A549 (cell line): ENCODE measurements at regions not wholly inside any gene's neighbourhood (a gene's known extent, or its start where the extent isn't known, plus 50 kb on each side); places are given as distances from the start of the nearest gene placed in this dataset.

ENCODE experiments used
- ATAC-seq, 2 experiments: fragments of 200-7000 bp in 1 of 2; fragments of >200 bp in 1 of 2; cut with Nextera tagmentation in 1 of 2; cut with Tn5 transposase in 1 of 2; 3 replicates each; pipeline versions ENCODE4 v1.8.0 to v1.9.1; 2018 to 2020; ENCODE audit warnings: mild to moderate bottlenecking in 1 of 2, moderate library complexity in 1 of 2
- CTCF ChIA-PET: fragments of 300-600 bp; sonication (Branson Sonifier 250); formaldehyde crosslinking; extraction: SDS; loops from one replicate; lab custom pipeline; 2021; ENCODE audit warnings: antibody characterized with exemption, inconsistent platforms; lab: Yijun Ruan, JAX
- POLR2A ChIA-PET: fragments of 350-600 bp; formaldehyde crosslinking; extraction: SDS; loops from one replicate; lab custom pipeline; 2021; ENCODE audit warnings: antibody characterized with exemption, inconsistent platforms; lab: Yijun Ruan, JAX
- DNase-seq, 2 experiments: peaks; one replicate each; pipeline versions ENCODE4 v3.0.0 to v3.0.0-alpha.2; 2011 to 2016; ENCODE audit warnings: low read depth in 1 of 2, low spot score in 1 of 2
- FAIRE-seq: peaks from 2 replicates; lab custom pipeline; 2011; peaks lifted over from hg19 to GRCh38; lab: Jason Lieb, UNC
- H3K27ac ChIP-seq, 2 experiments: fragments of >200 bp; sonication (Bioruptor Twin); formaldehyde crosslinking; 3 replicates each; pipeline ENCODE4 v1.5.1; 2016 to 2017
- H3K4me1 ChIP-seq: fragments of >200 bp; sonication (Bioruptor Twin); formaldehyde crosslinking; 3 replicates; pipeline ENCODE4 v1.6.1; 2016
- H3K4me2 ChIP-seq: fragments of >200 bp; sonication (Bioruptor Twin); formaldehyde crosslinking; 3 replicates; pipeline ENCODE4 v1.6.1; 2016
- H3K4me3 ChIP-seq: fragments of >200 bp; sonication (Bioruptor Twin); formaldehyde crosslinking; 3 replicates; pipeline ENCODE4 v1.5.1; 2016
- H3K9me3 ChIP-seq: fragments of >200 bp; sonication (Bioruptor Twin); formaldehyde crosslinking; 3 replicates; pipeline ENCODE4 v1.6.1; 2016
- ATOH8 ChIP-seq: fragments of 250-450 bp; sonication (Bioruptor Pico); IDR thresholded peaks from 2 replicates; pipeline ENCODE4 v1.5.0; 2020; ENCODE audit warnings: low read depth, mild to moderate bottlenecking, moderate library complexity
- BCL3 ChIP-seq: fragments of >200 bp; sonication (Bioruptor Twin); formaldehyde crosslinking; IDR thresholded peaks from 3 replicates; pipeline ENCODE4 v1.6.1; 2016
- CBX2 ChIP-seq: fragments of 200-600 bp; sonication (generic); IDR thresholded peaks from 2 replicates; pipeline ENCODE4 v1.6.1; 2016; ENCODE audit warnings: low read depth, mild to moderate bottlenecking, borderline replicate concordance
- CHD2 ChIP-seq: fragments of 150-350 bp; IDR thresholded peaks from 2 replicates; pipeline ENCODE4 v1.6.1; 2014; ENCODE audit warnings: low read length; ENCODE audit not compliant: partially characterized antibody
- CHD4 ChIP-seq: fragments of 200-600 bp; sonication (generic); IDR thresholded peaks from 2 replicates; pipeline ENCODE4 v1.6.1; 2016; ENCODE audit warnings: antibody characterized with exemption, mild to moderate bottlenecking, borderline replicate concordance
- ESRRA ChIP-seq: fragments of 150-350 bp; IDR thresholded peaks from 2 replicates; pipeline ENCODE4 v1.6.1; 2014; ENCODE audit warnings: mild to moderate bottlenecking, low read length, borderline replicate concordance
- FOXS1 ChIP-seq: fragments of 250-450 bp; sonication (Bioruptor Pico); IDR thresholded peaks from 2 replicates; pipeline ENCODE4 v1.5.0; 2020; ENCODE audit warnings: mild to moderate bottlenecking, moderate library complexity
- HEYL ChIP-seq: fragments of 250-450 bp; sonication (Bioruptor Pico); IDR thresholded peaks from 2 replicates; pipeline ENCODE4 v1.8.0; 2021; ENCODE audit warnings: mild to moderate bottlenecking, moderate library complexity
- HMGXB4 ChIP-seq: fragments of 250-450 bp; sonication (Bioruptor Pico); IDR thresholded peaks from 2 replicates; pipeline ENCODE4 v1.5.0; 2021; ENCODE audit warnings: mild to moderate bottlenecking, moderate library complexity, borderline replicate concordance
- JUN ChIP-seq, 2 experiments: fragments of >200 bp; sonication (Bioruptor Twin); formaldehyde crosslinking; IDR thresholded peaks; 2 replicates in 1 of 2; 3 replicates in 1 of 2; pipeline ENCODE4 v1.6.1; 2016 to 2017
- KDM1A ChIP-seq: fragments of 200-600 bp; sonication (generic); IDR thresholded peaks from 2 replicates; pipeline ENCODE4 v1.6.1; 2016; ENCODE audit warnings: low read depth, mild to moderate bottlenecking
- KDM5A ChIP-seq: fragments of 200-600 bp; sonication (generic); IDR thresholded peaks from 2 replicates; pipeline ENCODE4 v1.6.1; 2016; ENCODE audit warnings: antibody characterized with exemption, mild to moderate bottlenecking
- MAFK ChIP-seq: fragments of 450-650 bp; IDR thresholded peaks from 2 replicates; pipeline ENCODE4 v1.6.1; 2014; ENCODE audit not compliant: partially characterized antibody
- MYC ChIP-seq: IDR thresholded peaks from 2 replicates; pipeline ENCODE4 v1.6.1; 2012; ENCODE audit warnings: mild to moderate bottlenecking, inconsistent platforms, low read length, improper control_type of control experiment, borderline replicate concordance
- NPAS2 ChIP-seq: fragments of 250-450 bp; sonication (Bioruptor Pico); IDR thresholded peaks from 2 replicates; pipeline ENCODE4 v1.8.0; 2022; ENCODE audit warnings: mild to moderate bottlenecking, moderate library complexity, borderline replicate concordance
- NR3C1 ChIP-seq: fragments of >200 bp; sonication (Bioruptor Twin); formaldehyde crosslinking; IDR thresholded peaks from 3 replicates; pipeline ENCODE4 v1.6.1; 2017
- PBX3 ChIP-seq: IDR thresholded peaks from 2 replicates; pipeline ENCODE4 v1.6.1; 2012
- PHF8 ChIP-seq: fragments of 200-600 bp; sonication (generic); IDR thresholded peaks from 2 replicates; pipeline ENCODE4 v1.6.1; 2016; ENCODE audit warnings: low read depth, mild to moderate bottlenecking, antibody characterized with exemption, moderate library complexity, borderline replicate concordance
- RAD21 ChIP-seq, 2 experiments: fragments of >200 bp in 1 of 2; sonication (Bioruptor Twin) in 1 of 2; formaldehyde crosslinking in 1 of 2; IDR thresholded peaks in 1 of 2; conservative IDR thresholded peaks in 1 of 2; 2 replicates in 1 of 2; 3 replicates in 1 of 2; pipeline ENCODE4 v1.6.1; 2012 to 2018; ENCODE audit warnings: inconsistent platforms in 1 of 2
- RCOR1 ChIP-seq: fragments of 150-350 bp; IDR thresholded peaks from 2 replicates; pipeline ENCODE4 v1.6.1; 2014; ENCODE audit warnings: antibody characterized with exemption, low read length, low read depth
- RNF2 ChIP-seq: fragments of 200-600 bp; sonication (generic); IDR thresholded peaks from 2 replicates; pipeline ENCODE4 v1.6.1; 2016; ENCODE audit warnings: low read depth, mild to moderate bottlenecking, antibody characterized with exemption, moderate library complexity, borderline replicate concordance
- SMC3 ChIP-seq: fragments of >200 bp; sonication (Bioruptor Twin); formaldehyde crosslinking; IDR thresholded peaks from 3 replicates; pipeline ENCODE4 v1.6.1; 2018; ENCODE audit warnings: inconsistent platforms
- TFCP2L1 ChIP-seq: fragments of 250-450 bp; sonication (Bioruptor Pico); IDR thresholded peaks from 2 replicates; pipeline ENCODE4 v1.5.0; 2021; ENCODE audit warnings: mild to moderate bottlenecking
- ZNF302 ChIP-seq: fragments of 250-450 bp; sonication (Bioruptor Pico); IDR thresholded peaks from 2 replicates; pipeline ENCODE4 v1.9.0; 2021; ENCODE audit warnings: inconsistent platforms, mild to moderate bottlenecking, moderate library complexity
- ZSCAN20 ChIP-seq: fragments of 250-450 bp; sonication (Bioruptor Pico); IDR thresholded peaks from 2 replicates; pipeline ENCODE4 v1.8.0; 2022; ENCODE audit warnings: mild to moderate bottlenecking, moderate library complexity
- WGBS: methylation state at CpG from one replicate; pipeline ENCODE4 v1.1.6; 2017; ENCODE audit errors: missing lambda C conversion rate; 5-methylcytosine and 5-hydroxymethylcytosine counted together

- DNase-seq = no peak
- Histone ChIP-seq H3K27ac (no peak overlapping the region), H3K4me1 (no peaks in the 10 kb centered on the region), H3K9me3 (no peaks in the 10 kb centered on the region), H3K4me3 (no peak overlapping the region), H3K4me2 (no peak overlapping the region)
- ChIA-PET CTCF (no interaction called here), POLR2A (no interaction called here)
- no peak for FAIRE-seq
- TF ChIP-seq NPAS2 (CRISPR knock-in tag) = no peak
- TF ChIP-seq HMGXB4 = no peak
- no peak for TF ChIP-seq HEYL (CRISPR knock-in tag)
- TF ChIP-seq CHD2 = no peak
- TF ChIP-seq RAD21 (conservative IDR thresholded peaks at IDR 0.05 in 1 of 2, IDR thresholded peaks at IDR 0.05 in 1 of 2) = no peak
- TF ChIP-seq RNF2 = no peak
- no peak for TF ChIP-seq MAFK
- WGBS = 29% methylated on average over 3 of the region's 3 CpGs
- no peak for ATAC-seq
These were observed 287.4 kb downstream of the HTR1A start for GRCh38 chr5:63674881-63675280.

GRCh38 chr5:63655043-63655442 lies 307.2 kb downstream of the HTR1A start:
- no peak for FAIRE-seq
- Histone ChIP-seq H3K27ac (no peak overlapping the region), H3K4me1 (no peaks in the 10 kb centered on the region), H3K4me3 (no peak overlapping the region), H3K4me2 (no peak overlapping the region), H3K9me3 (no peaks in the 10 kb centered on the region)
- 7% methylated on average over 1 of the region's 1 CpG for WGBS
- ATAC-seq = no peak
- TF ChIP-seq TFCP2L1 (no peak), PHF8 (no peak)
- POLR2A ChIA-PET = no interaction called here
- CTCF ChIA-PET = no interaction called here
- DNase-seq = no peak

- no peaks in the 10 kb centered on the region for H3K9me3 ChIP-seq
- H3K4me1 ChIP-seq = no peaks in the 10 kb centered on the region
- no peak overlapping the region for H3K4me3 ChIP-seq
- no peak overlapping the region for H3K4me2 ChIP-seq
- no peak for DNase-seq
- ChIA-PET POLR2A (no interaction called here), CTCF (no interaction called here)
- WGBS = 11% methylated on average over 2 of the region's 2 CpGs
- ATAC-seq = no peak
- H3K27ac ChIP-seq = no peak overlapping the region
- TF ChIP-seq PBX3 (no peak), KDM1A (no peak), MAFK (no peak), CBX2 (no peak), KDM5A (no peak), TFCP2L1 (no peak), ZNF302 (CRISPR knock-in tag) (no peak), ZSCAN20 (no peak), NR3C1 (no peak), RAD21 (conservative IDR thresholded peaks at IDR 0.05 in 1 of 2, IDR thresholded peaks at IDR 0.05 in 1 of 2) (no peak), MYC (no peak), ESRRA (no peak), SMC3 (no peak), RCOR1 (no peak), JUN (IDR thresholded peaks at IDR 0.05) (no peak), ATOH8 (CRISPR knock-in tag) (no peak), CHD4 (no peak), BCL3 (no peak), FOXS1 (CRISPR knock-in tag) (no peak)
- FAIRE-seq = no peak
These were observed 311.7 kb downstream of the HTR1A start for GRCh38 chr5:63650581-63650980.
